ENCODE measurements at regions not wholly inside any gene's neighbourhood (a gene's known extent, or its start where the extent isn't known, plus 50 kb on each side); places are given as distances from the start of the nearest gene placed in this dataset.

- no peak for DNase-seq
Measured at GRCh38 chr7:113677811-113678210, 241.0 kb downstream of the PPP1R3A start.

GRCh38 chr7:113664867-113665266, 253.9 kb downstream of the PPP1R3A start:
- Histone ChIP-seq H3K4me3 (ENCODE audit: insufficient read depth, low read depth, low read length, poor library complexity, severe bottlenecking) (no peak overlapping the region), H3K9me3 (ENCODE audit: control insufficient read depth, low read length) (no peaks in the 10 kb centered on the region), H3K4me1 (ENCODE audit: control insufficient read depth, insufficient read depth, low read length, poor library complexity, severe bottlenecking) (no peaks in the 10 kb centered on the region), H3K36me3 (ENCODE audit: control insufficient read depth, insufficient read depth, low read length) (no peaks in the 10 kb centered on the region), H3K27me3 (replicated peaks; ENCODE audit: control insufficient read depth, insufficient read depth, low read length, poor library complexity, severe bottlenecking) (no peaks in the 10 kb centered on the region), H3K27ac (ENCODE audit: insufficient read depth, low read length, poor library complexity, severe bottlenecking) (no peak overlapping the region)
- no peak for DNase-seq

More at GRCh38 chr7:113677811-113678210, 241.0 kb downstream of the PPP1R3A start:
- H3K4me1 ChIP-seq (ENCODE audit: control insufficient read depth, insufficient read depth, low read length, poor library complexity, severe bottlenecking) = no peaks in the 10 kb centered on the region
- no peak overlapping the region for H3K4me3 ChIP-seq (ENCODE audit: insufficient read depth, low read depth, low read length, poor library complexity, severe bottlenecking)
- H3K9me3 ChIP-seq (ENCODE audit: control insufficient read depth, low read length) = no peaks in the 10 kb centered on the region
- no peaks in the 10 kb centered on the region for H3K36me3 ChIP-seq (ENCODE audit: control insufficient read depth, insufficient read depth, low read length)
- H3K27me3 ChIP-seq (replicated peaks; ENCODE audit: control insufficient read depth, insufficient read depth, low read length, poor library complexity, severe bottlenecking) = no peaks in the 10 kb centered on the region
- H3K27ac ChIP-seq (ENCODE audit: insufficient read depth, low read length, poor library complexity, severe bottlenecking) = no peak overlapping the region

GRCh38 chr7:113659416-113659815, 259.4 kb downstream of the PPP1R3A start:
- no peak overlapping the region for H3K4me3 ChIP-seq (ENCODE audit: insufficient read depth, low read depth, low read length, poor library complexity, severe bottlenecking)
- H3K36me3 ChIP-seq (ENCODE audit: control insufficient read depth, insufficient read depth, low read length) = no peaks in the 10 kb centered on the region
- H3K4me1 ChIP-seq (ENCODE audit: control insufficient read depth, insufficient read depth, low read length, poor library complexity, severe bottlenecking) = no peaks in the 10 kb centered on the region
- DNase-seq = no peak
- H3K9me3 ChIP-seq (ENCODE audit: control insufficient read depth, low read length) = no peaks in the 10 kb centered on the region
- H3K27me3 ChIP-seq (replicated peaks; ENCODE audit: control insufficient read depth, insufficient read depth, low read length, poor library complexity, severe bottlenecking) = no peaks in the 10 kb centered on the region
- H3K27ac ChIP-seq (ENCODE audit: insufficient read depth, low read length, poor library complexity, severe bottlenecking) = no peak overlapping the region

- Histone ChIP-seq H3K9me3 (ENCODE audit: control insufficient read depth, low read length) (no peaks in the 10 kb centered on the region), H3K27me3 (replicated peaks; ENCODE audit: control insufficient read depth, insufficient read depth, low read length, poor library complexity, severe bottlenecking) (no peaks in the 10 kb centered on the region), H3K4me3 (ENCODE audit: insufficient read depth, low read depth, low read length, poor library complexity, severe bottlenecking) (no peak overlapping the region), H3K36me3 (ENCODE audit: control insufficient read depth, insufficient read depth, low read length) (no peaks in the 10 kb centered on the region), H3K4me1 (ENCODE audit: control insufficient read depth, insufficient read depth, low read length, poor library complexity, severe bottlenecking) (no peaks in the 10 kb centered on the region), H3K27ac (ENCODE audit: insufficient read depth, low read length, poor library complexity, severe bottlenecking) (no peak overlapping the region)
- DNase-seq = no peak
Measured at GRCh38 chr7:113657603-113658002, 261.2 kb downstream of the PPP1R3A start.

- H3K9me3 ChIP-seq (ENCODE audit: control insufficient read depth, low read length) = no peaks in the 10 kb centered on the region
- H3K4me3 ChIP-seq (ENCODE audit: insufficient read depth, low read depth, low read length, poor library complexity, severe bottlenecking) = no peak overlapping the region
- H3K4me1 ChIP-seq (ENCODE audit: control insufficient read depth, insufficient read depth, low read length, poor library complexity, severe bottlenecking) = no peaks in the 10 kb centered on the region
- H3K27ac ChIP-seq (ENCODE audit: insufficient read depth, low read length, poor library complexity, severe bottlenecking) = no peak overlapping the region
- no peaks in the 10 kb centered on the region for H3K36me3 ChIP-seq (ENCODE audit: control insufficient read depth, insufficient read depth, low read length)
- no peaks in the 10 kb centered on the region for H3K27me3 ChIP-seq (replicated peaks; ENCODE audit: control insufficient read depth, insufficient read depth, low read length, poor library complexity, severe bottlenecking)
- no peak for DNase-seq
Measured at GRCh38 chr7:113652501-113652900, 266.3 kb downstream of the PPP1R3A start.

GRCh38 chr7:113649556-113649955, 269.3 kb downstream of the PPP1R3A start:
- Histone ChIP-seq H3K36me3 (ENCODE audit: control insufficient read depth, insufficient read depth, low read length) (no peaks in the 10 kb centered on the region), H3K4me1 (ENCODE audit: control insufficient read depth, insufficient read depth, low read length, poor library complexity, severe bottlenecking) (no peaks in the 10 kb centered on the region), H3K9me3 (ENCODE audit: control insufficient read depth, low read length) (no peaks in the 10 kb centered on the region), H3K27me3 (replicated peaks; ENCODE audit: control insufficient read depth, insufficient read depth, low read length, poor library complexity, severe bottlenecking) (no peaks in the 10 kb centered on the region), H3K27ac (ENCODE audit: insufficient read depth, low read length, poor library complexity, severe bottlenecking) (no peak overlapping the region), H3K4me3 (ENCODE audit: insufficient read depth, low read depth, low read length, poor library complexity, severe bottlenecking) (no peak overlapping the region)
- DNase-seq = no peak

- Histone ChIP-seq H3K4me1 (ENCODE audit: control insufficient read depth, insufficient read depth, low read length, poor library complexity, severe bottlenecking) (no peaks in the 10 kb centered on the region), H3K9me3 (ENCODE audit: control insufficient read depth, low read length) (no peaks in the 10 kb centered on the region), H3K36me3 (ENCODE audit: control insufficient read depth, insufficient read depth, low read length) (no peaks in the 10 kb centered on the region), H3K4me3 (ENCODE audit: insufficient read depth, low read depth, low read length, poor library complexity, severe bottlenecking) (no peak overlapping the region), H3K27ac (ENCODE audit: insufficient read depth, low read length, poor library complexity, severe bottlenecking) (no peak overlapping the region), H3K27me3 (replicated peaks; ENCODE audit: control insufficient read depth, insufficient read depth, low read length, poor library complexity, severe bottlenecking) (no peaks in the 10 kb centered on the region)
- no peak for DNase-seq
Measured at GRCh38 chr7:113639221-113639620, 279.6 kb downstream of the PPP1R3A start.

GRCh38 chr7:113636727-113637421, 281.9 kb downstream of the PPP1R3A start:
- no peak for DNase-seq
- Histone ChIP-seq H3K27me3 (replicated peaks; ENCODE audit: control insufficient read depth, insufficient read depth, low read length, poor library complexity, severe bottlenecking) (no peaks in the 10 kb centered on the region), H3K27ac (ENCODE audit: insufficient read depth, low read length, poor library complexity, severe bottlenecking) (no peak overlapping the region), H3K4me3 (ENCODE audit: insufficient read depth, low read depth, low read length, poor library complexity, severe bottlenecking) (no peak overlapping the region), H3K4me1 (ENCODE audit: control insufficient read depth, insufficient read depth, low read length, poor library complexity, severe bottlenecking) (no peaks in the 10 kb centered on the region), H3K9me3 (ENCODE audit: control insufficient read depth, low read length) (no peaks in the 10 kb centered on the region), H3K36me3 (ENCODE audit: control insufficient read depth, insufficient read depth, low read length) (no peaks in the 10 kb centered on the region)

- DNase-seq = no peak
- Histone ChIP-seq H3K27me3 (replicated peaks; ENCODE audit: control insufficient read depth, insufficient read depth, low read length, poor library complexity, severe bottlenecking) (no peaks in the 10 kb centered on the region), H3K4me3 (ENCODE audit: insufficient read depth, low read depth, low read length, poor library complexity, severe bottlenecking) (no peak overlapping the region), H3K27ac (ENCODE audit: insufficient read depth, low read length, poor library complexity, severe bottlenecking) (no peak overlapping the region), H3K9me3 (ENCODE audit: control insufficient read depth, low read length) (no peaks in the 10 kb centered on the region), H3K36me3 (ENCODE audit: control insufficient read depth, insufficient read depth, low read length) (no peaks in the 10 kb centered on the region), H3K4me1 (ENCODE audit: control insufficient read depth, insufficient read depth, low read length, poor library complexity, severe bottlenecking) (no peaks in the 10 kb centered on the region)
Measured at GRCh38 chr7:113635492-113635891, 283.3 kb downstream of the PPP1R3A start.

GRCh38 chr7:113633073-113633472, 285.7 kb downstream of the PPP1R3A start:
- no peaks in the 10 kb centered on the region for H3K4me1 ChIP-seq (ENCODE audit: control insufficient read depth, insufficient read depth, low read length, poor library complexity, severe bottlenecking)
- H3K4me3 ChIP-seq (ENCODE audit: insufficient read depth, low read depth, low read length, poor library complexity, severe bottlenecking) = no peak overlapping the region
- no peak overlapping the region for H3K27ac ChIP-seq (ENCODE audit: insufficient read depth, low read length, poor library complexity, severe bottlenecking)
- H3K27me3 ChIP-seq (replicated peaks; ENCODE audit: control insufficient read depth, insufficient read depth, low read length, poor library complexity, severe bottlenecking) = no peaks in the 10 kb centered on the region
- no peak for DNase-seq
- no peaks in the 10 kb centered on the region for H3K9me3 ChIP-seq (ENCODE audit: control insufficient read depth, low read length)
- no peaks in the 10 kb centered on the region for H3K36me3 ChIP-seq (ENCODE audit: control insufficient read depth, insufficient read depth, low read length)

Data from effector memory CD4-positive, alpha-beta T cell (primary cell).